ENCODE measurements at regions not wholly inside any gene's neighbourhood (a gene's known extent, or its start where the extent isn't known, plus 50 kb on each side); places are given as distances from the start of the nearest gene placed in this dataset.

DNA sequence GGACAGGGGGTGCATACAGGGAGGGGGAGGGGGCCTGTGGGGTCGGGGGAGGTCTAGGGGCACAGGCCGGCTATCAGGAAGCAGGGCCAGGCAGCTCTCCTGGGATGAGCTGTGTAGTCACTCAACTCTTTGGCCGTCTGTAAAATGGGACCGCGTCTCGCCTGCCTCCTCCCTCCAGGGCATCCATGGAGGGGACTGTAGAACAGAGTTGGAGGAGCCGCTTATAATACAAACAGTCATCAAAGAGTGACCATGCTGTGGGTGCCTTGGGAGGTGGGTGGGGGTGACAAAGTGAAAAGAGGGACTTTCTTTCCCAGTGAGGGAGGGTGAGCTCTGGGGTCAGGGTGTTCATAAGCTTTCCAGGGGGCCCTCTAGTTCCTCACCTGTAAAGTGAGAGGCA lies 169.6 kb upstream of the HAAO start:
- DNase-seq (ENCODE audit: low read depth, low spot score), result no peak
- Histone ChIP-seq H3K27me3 (ENCODE audit: control insufficient read depth in 2 of 2, insufficient read depth in 2 of 2, low read length in 2 of 2) (no peaks in the 10 kb centered on the region), H3K4me3 (replicated peaks in 1 of 3; ENCODE audit: insufficient read depth in 1 of 3, low read depth in 1 of 3, low read length in 3 of 3) (no peak overlapping the region), H3K79me2 (ENCODE audit: control insufficient read depth, insufficient read depth, low read length) (no peaks in the 10 kb centered on the region), H3K4me2 (ENCODE audit: insufficient read depth, low read length) (no peak overlapping the region), H3K4me1 (ENCODE audit: control insufficient read depth, extremely low read depth, insufficient read depth, low read length) (peaks cover 24% of the 10 kb centered on the region), H3K9me3 (replicated peaks; ENCODE audit: control insufficient read depth, insufficient read depth, low read length) (no peaks in the 10 kb centered on the region), H3K36me3 (ENCODE audit: control insufficient read depth in 2 of 2, extremely low read depth in 1 of 2, insufficient read depth in 2 of 2, low read length in 2 of 2) (no peaks in the 10 kb centered on the region), H3K9me1 (replicated peaks; ENCODE audit: control insufficient read depth, extremely low read depth, insufficient read depth, low read length) (no peaks in the 10 kb centered on the region), H3K9ac (replicated peaks; ENCODE audit: extremely low read depth, insufficient read depth, low read length) (peak overlapping the region; percentile 38), H2AFZ (ENCODE audit: low read depth, low read length) (no peak overlapping the region), H4K20me1 (replicated peaks; ENCODE audit: control insufficient read depth, extremely low read depth, insufficient read depth, low read length) (no peaks in the 10 kb centered on the region), H3K27ac (ENCODE audit: insufficient read depth, low read depth, low read length) (peak overlapping the region; percentile 80)
- TF ChIP-seq, protein P1, sequence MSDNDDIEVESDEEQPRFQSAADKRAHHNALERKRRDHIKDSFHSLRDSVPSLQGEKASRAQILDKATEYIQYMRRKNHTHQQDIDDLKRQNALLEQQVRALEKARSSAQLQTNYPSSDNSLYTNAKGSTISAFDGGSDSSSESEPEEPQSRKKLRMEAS (IDR thresholded peaks at IDR 0.05; ENCODE audit: insufficient read depth, insufficient read length), result no peak
- no peak for TF ChIP-seq FOS (IDR thresholded peaks at IDR 0.05; ENCODE audit: borderline replicate concordance, insufficient read depth, low read length)
- no peak for TF ChIP-seq POLR2A (IDR thresholded peaks at IDR 0.05; ENCODE audit: low read depth, low read length)
- TF ChIP-seq JUN (IDR thresholded peaks at IDR 0.05; ENCODE audit: borderline replicate concordance, insufficient read depth, insufficient read length, low read depth), result no peak
- ChIA-PET POLR2A (no interaction called here), CTCF (interaction anchor here (1.1 to 1.4 kb wide), 2 partner anchors 13 to 25 kb away, joined by 4 read pairs; no protein-coding TSS in a partner anchor)
- no peak for FAIRE-seq
- no TSS peak for BruUV-seq (replicated peaks)
- intact Hi-C loops (cut with micrococcal nuclease), result loop anchor here (1.0 to 2.0 kb wide), 2 partner anchors 11 to 213 kb away; no protein-coding TSS in a partner anchor
- dilution Hi-C loops (cut with MboI; ENCODE audit: extremely low pct_ligation_motif_present, low sequenced_read_pairs), result no loop called here

DNA sequence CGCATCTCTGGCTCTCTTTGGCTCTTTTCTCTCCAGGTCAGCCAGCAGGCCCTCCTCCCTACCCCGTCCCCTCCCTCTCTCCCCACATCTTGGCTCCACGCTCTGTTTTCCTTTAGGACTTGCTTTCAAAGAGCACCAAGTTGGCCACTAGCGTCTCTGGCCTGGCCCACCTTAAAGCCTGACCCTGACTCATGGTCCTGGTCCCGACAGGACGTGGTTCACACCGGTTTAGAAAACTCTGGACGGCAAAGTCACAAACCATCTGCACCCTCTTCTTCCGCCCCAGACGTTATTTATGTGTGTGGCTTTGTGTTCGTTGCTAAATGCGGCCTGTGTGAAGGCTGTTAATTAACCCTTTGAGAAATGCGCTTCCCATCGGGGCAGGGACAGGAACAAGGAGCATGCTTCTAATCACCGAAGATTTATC lies 169.0 kb upstream of the HAAO start:
- H3K4me1 ChIP-seq (ENCODE audit: control insufficient read depth, extremely low read depth, insufficient read depth, low read length), result peaks cover 24% of the 10 kb centered on the region
- H3K9me3 ChIP-seq (replicated peaks; ENCODE audit: control insufficient read depth, insufficient read depth, low read length), result no peaks in the 10 kb centered on the region
- H2AFZ ChIP-seq (ENCODE audit: low read depth, low read length), result peak overlapping the region; percentile 64

More for the DNA sequence above, 169.0 kb upstream of the HAAO start:
- no peaks in the 10 kb centered on the region for H4K20me1 ChIP-seq (replicated peaks; ENCODE audit: control insufficient read depth, extremely low read depth, insufficient read depth, low read length)
- FAIRE-seq (peak; percentile 95), DNase-seq (ENCODE audit: low read depth, low spot score) (peak; percentile 95)
- POLR2A ChIA-PET, result no interaction called here
- H3K36me3 ChIP-seq (ENCODE audit: control insufficient read depth in 2 of 2, extremely low read depth in 1 of 2, insufficient read depth in 2 of 2, low read length in 2 of 2), result no peaks in the 10 kb centered on the region
- peak overlapping the region; percentile 51 for H3K9ac ChIP-seq (replicated peaks; ENCODE audit: extremely low read depth, insufficient read depth, low read length)
- TF ChIP-seq MYC (IDR thresholded peaks at IDR 0.05; ENCODE audit: low read depth, low read length) (no peak), EZH2 (IDR thresholded peaks at IDR 0.05; ENCODE audit: borderline replicate concordance, low read depth, low read length, severe bottlenecking) (no peak), POLR2AphosphoS5 (IDR thresholded peaks at IDR 0.05; ENCODE audit: insufficient read depth, low read depth, low read length) (peak; percentile 69), POLR2A (IDR thresholded peaks at IDR 0.05; ENCODE audit: low read depth, low read length) (no peak), GATA2 (IDR thresholded peaks at IDR 0.05; ENCODE audit: insufficient read depth, insufficient read length, low read depth, low read length) (no peak), FOS (IDR thresholded peaks at IDR 0.05; ENCODE audit: borderline replicate concordance, insufficient read depth, low read length) (no peak), JUN (IDR thresholded peaks at IDR 0.05; ENCODE audit: borderline replicate concordance, insufficient read depth, insufficient read length, low read depth) (peak; percentile 64)
- TF ChIP-seq, protein P1 (IDR thresholded peaks at IDR 0.05; ENCODE audit: insufficient read depth, insufficient read length), result peak; percentile 72
- TF ChIP-seq, protein P2, sequence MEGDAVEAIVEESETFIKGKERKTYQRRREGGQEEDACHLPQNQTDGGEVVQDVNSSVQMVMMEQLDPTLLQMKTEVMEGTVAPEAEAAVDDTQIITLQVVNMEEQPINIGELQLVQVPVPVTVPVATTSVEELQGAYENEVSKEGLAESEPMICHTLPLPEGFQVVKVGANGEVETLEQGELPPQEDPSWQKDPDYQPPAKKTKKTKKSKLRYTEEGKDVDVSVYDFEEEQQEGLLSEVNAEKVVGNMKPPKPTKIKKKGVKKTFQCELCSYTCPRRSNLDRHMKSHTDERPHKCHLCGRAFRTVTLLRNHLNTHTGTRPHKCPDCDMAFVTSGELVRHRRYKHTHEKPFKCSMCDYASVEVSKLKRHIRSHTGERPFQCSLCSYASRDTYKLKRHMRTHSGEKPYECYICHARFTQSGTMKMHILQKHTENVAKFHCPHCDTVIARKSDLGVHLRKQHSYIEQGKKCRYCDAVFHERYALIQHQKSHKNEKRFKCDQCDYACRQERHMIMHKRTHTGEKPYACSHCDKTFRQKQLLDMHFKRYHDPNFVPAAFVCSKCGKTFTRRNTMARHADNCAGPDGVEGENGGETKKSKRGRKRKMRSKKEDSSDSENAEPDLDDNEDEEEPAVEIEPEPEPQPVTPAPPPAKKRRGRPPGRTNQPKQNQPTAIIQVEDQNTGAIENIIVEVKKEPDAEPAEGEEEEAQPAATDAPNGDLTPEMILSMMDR (IDR thresholded peaks at IDR 0.05; ENCODE audit: extremely low read depth in 1 of 2, insufficient read depth in 1 of 2, low read depth in 1 of 2, low read length in 2 of 2), result no peak
- CTCF ChIA-PET, result no interaction called here
- H3K27me3 ChIP-seq (ENCODE audit: control insufficient read depth in 2 of 2, insufficient read depth in 2 of 2, low read length in 2 of 2), result no peaks in the 10 kb centered on the region
- intact Hi-C loops (cut with micrococcal nuclease) (loop anchor here (1.0 to 2.0 kb wide), 2 partner anchors 10 to 213 kb away; no protein-coding TSS in a partner anchor), dilution Hi-C loops (cut with MboI; ENCODE audit: extremely low pct_ligation_motif_present, low sequenced_read_pairs) (no loop called here)
- BruUV-seq (replicated peaks), result no TSS peak
- no peak overlapping the region for H3K4me3 ChIP-seq (replicated peaks in 1 of 3; ENCODE audit: insufficient read depth in 1 of 3, low read depth in 1 of 3, low read length in 3 of 3)
- no peaks in the 10 kb centered on the region for H3K9me1 ChIP-seq (replicated peaks; ENCODE audit: control insufficient read depth, extremely low read depth, insufficient read depth, low read length)
- H3K4me2 ChIP-seq (ENCODE audit: insufficient read depth, low read length), result no peak overlapping the region
- no peaks in the 10 kb centered on the region for H3K79me2 ChIP-seq (ENCODE audit: control insufficient read depth, insufficient read depth, low read length)
- peak overlapping the region; percentile 81 for H3K27ac ChIP-seq (ENCODE audit: insufficient read depth, low read depth, low read length)

Data from endothelial cell of umbilical vein (primary cell).